ENCODE measurements at regions not wholly inside any gene's neighbourhood (a gene's known extent, or its start where the extent isn't known, plus 50 kb on each side); places are given as distances from the start of the nearest gene placed in this dataset.

DNA sequence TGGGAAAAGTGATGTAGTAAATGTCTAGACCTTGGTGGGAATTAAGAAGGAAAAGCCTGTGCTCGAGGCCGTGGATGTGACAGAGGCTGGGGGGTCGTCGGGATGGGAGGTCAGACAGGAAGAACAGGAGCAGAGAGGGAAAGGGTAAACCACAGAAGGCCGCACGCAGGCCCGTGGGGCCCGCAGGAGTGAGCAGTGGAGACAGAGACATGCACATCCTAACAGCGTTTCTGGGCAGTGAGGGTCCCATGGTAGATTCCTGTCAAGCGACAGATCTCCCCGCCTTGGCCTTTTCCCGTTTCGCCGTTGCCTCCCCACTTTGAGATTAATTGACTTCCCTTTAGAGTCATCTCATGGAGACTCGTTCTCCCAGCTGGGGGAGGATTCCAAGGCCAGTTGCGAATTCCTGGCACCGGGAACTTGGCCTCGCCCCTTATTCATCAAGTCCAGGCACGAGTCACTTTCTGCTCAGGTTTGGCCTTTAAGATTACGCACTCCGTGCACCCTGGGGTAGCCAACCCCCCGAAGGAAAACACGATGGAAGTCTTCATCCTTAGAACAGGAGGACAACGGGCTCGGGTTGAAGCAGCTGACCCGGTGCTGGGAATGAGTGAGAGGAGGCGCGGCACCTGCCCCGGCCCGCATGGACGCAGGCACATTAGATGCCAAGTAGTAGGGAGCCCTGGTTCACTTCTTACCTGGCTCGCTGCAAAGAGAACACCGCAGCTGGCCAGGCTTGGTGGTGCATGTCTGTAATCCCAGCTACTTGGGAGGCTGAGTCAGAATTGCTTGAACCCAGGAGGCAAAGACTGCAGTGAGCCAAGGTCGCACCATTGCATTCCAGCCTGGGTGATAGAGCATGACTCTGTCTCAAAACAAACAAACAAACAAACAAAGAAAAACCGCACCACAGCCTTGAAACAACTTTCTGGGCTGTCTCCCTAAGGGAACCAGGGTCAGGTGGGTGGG lies 315.2 kb upstream of the SHH start:
- DNase-seq (ENCODE audit: low read depth in 2 of 2), result no peak

DNA sequence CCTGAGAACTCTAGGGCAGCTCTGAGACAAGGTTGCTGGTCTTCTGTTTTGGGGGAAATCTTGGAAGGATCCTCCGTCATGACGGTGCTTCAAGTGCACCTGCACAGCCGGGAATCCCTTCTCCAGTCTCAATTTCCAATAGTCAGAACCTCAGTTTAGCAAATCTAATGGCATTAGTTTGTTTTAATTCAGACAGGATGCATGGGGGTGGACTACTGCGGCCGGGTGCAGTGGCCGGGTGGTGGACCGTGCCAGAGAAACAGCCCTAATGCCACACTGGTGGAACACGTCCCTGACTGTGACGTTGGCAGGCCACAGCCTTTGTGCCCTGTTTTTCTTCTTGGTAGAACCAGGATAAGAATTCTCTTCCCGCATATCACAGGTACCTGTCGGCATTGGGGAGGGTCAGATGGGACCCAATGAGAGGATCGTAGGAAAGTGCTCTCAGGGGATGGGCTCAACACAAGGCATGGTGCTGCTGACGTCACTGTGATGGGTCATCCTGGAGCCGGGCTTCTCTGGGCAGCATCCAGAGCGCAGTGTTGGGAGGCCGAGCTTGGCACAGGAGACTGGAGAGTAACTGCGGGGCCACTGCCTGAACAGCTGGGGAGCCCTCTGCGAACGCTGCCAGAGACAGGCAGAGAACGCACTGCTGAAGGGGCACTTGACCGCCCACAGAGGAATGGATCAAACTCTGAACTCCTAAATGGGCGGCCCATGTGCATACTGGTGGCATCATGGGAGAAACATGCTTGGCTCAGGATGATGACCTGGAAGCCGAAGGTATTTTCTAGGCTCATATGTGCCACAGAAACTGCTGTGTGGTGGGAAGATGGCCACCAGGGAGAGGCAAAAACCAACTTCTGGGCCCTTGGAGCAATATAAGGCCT lies 313.8 kb upstream of the SHH start:
- DNase-seq (ENCODE audit: low read depth in 2 of 2), result no peak

DNA sequence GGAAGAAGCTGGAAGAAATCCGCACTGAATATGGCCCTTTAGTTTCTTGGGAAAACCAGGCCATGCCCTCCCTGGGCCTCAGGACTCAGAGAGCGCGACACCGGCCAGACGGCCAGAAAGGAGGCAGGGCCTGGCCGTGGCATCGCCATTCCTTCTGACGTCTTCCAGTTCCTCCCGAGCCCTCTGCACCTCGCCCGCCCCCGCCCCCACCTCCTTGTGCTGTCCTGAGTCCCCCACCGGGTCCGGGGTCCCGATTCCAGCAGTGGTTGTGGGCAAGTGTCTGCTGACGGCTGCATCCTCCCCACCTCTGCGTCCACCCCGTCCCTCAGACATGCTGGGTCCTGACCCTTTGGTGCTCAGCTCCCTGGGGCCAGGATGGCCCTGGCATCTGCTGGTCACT lies 312.1 kb upstream of the SHH start:
- no peak for DNase-seq (ENCODE audit: low read depth in 2 of 2)

DNA sequence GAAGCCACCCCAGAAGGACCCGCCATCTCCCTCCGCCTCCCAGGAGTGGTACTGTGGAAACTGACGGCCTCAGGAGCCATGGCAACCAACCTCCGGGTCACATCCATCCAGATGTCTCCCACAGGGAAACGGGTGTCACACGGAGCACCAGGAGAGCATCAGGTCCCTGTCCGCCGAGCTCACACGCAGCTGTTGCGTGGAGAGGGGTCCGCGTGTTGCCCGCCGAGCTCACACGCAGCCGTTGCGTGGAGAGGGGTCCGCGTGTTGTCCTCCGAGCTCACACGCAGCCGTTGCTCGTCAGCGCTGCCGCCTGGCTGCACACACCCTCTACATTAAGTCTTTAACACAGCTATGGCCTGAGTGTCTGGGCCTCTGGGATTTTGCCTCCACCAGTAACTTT lies 311.1 kb upstream of the SHH start:
- no peak for DNase-seq (ENCODE audit: low read depth in 2 of 2)

DNA sequence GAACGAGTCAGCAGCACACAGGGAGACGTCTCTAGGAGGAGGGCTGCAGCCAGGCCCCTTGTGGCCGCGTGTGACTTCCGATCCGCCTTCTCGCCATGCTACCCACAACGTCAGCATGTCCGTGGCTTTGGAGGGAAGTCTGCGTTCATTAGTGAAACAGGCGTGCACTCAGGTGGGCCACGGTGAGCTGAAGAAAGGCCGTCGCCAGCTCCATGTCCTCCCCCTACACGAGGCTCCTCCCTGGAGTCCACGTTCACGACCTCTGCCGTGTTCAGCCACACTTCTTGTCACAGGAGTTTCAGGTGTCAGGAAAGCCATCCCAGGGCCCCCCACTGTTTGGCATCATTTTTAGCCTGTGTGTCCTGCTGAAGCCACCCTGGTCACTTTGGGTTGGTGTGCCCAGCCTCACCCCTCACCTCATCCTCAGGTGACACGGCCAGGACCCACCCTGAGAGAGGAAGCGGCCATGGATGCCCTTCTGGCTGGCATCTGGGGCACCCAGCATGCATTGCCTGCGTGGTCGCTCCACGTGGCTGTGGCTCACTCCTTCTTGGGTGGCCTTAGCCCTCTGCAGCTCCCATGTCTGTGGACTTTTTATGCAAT lies 310.6 kb upstream of the SHH start:
- no peak for DNase-seq (ENCODE audit: low read depth in 2 of 2)

DNA sequence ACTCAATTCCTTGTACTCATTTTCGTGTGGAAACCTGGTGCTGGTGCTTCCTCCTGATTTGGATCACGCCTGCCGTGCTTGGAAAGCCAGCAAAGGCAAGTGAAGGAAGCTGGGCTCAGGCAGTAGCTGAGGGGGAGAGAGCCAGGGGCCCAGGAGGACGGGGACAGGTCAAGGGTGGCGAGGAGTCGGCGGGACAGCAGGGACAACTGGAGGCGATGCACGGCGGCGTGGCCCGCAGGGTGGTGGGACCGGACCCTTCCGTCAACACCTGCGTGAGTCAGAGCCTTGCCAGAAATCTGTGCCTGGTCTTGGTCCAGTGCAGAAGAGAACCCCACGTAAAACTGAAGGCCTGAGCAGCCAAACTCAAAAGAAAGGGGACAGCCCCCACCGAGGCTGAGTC lies 309.7 kb upstream of the SHH start:
- DNase-seq (ENCODE audit: low read depth in 2 of 2), result no peak

DNA sequence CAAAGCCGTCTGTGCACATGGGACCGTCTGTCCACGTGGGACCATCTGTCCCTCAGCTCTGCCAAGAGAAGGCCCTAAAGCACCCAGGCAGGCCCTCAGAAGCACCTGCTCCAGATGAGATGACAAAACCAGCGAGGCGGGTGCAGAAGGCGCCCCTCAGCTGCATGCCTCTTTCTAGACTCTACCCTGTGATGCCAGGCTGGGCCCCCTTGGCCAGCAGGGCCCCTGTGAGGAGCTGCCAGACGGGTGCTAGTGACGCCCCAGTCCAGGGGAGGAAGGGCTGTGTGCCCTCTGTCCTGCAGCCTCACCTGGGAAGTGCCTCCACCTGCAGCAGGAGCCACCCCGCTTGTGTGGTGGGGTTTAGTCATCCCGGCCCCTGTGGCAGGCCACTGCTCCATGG lies 309.2 kb upstream of the SHH start:
- no peak for DNase-seq (ENCODE audit: low read depth in 2 of 2)

DNA sequence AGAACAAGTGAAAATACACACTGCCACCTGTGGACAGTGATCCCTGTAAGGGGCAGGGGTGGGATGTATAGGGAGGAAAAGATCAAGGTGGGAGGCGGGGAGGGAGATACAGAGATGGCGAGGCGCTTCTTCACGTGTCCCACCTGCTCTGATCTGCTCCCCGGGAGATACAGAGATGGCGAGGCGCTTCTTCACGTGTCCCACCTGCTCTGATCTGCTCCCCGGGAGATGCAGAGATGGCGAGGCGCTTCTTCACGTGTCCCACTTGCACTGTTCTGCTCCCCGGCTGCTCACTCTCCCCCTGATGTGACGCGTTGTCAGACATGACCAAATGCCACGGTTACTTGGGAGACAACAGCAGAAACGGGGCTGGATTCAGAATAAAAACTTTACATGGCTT lies 308.3 kb upstream of the SHH start:
- no peak for DNase-seq (ENCODE audit: low read depth in 2 of 2)

DNA sequence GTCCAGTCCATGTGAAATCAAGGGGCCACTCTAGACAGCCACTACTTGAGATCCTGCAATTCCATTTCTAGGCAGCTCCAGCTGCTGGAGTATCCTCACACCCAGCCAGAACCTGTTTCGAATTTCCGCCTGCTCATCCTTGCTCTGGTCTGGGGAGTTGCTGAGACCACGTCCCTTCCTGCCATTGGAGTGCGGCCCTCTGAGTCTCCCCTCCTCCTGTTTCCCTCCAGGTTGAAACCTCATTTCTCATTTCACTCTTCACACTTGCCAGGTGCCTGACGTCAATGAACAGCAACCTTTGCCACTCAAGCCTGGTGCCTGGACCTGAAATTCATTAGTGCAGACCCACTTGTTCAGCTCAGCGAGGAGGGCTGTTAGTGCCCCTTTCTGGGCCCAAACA lies 307.5 kb upstream of the SHH start:
- DNase-seq (ENCODE audit: low read depth in 2 of 2), result no peak

DNA sequence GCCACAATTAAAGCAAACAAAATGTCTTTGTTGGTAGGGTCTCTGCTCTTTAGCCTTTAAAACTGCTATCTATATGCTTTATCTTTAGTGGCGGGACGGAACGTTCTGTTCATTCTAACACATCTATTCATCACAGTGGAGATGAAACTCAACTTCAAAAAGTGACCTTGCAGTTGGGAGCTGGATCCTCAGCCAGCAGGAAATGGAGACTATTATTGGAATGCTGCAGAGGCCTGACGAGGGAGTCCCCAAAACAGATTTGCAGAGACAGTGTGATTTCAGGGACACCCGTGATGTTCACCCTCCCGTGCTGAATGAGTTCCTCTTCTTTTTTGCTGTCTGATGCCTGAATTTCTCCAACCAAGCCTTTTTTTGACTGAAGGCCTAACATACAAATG lies 306.0 kb upstream of the SHH start:
- no peak for DNase-seq (ENCODE audit: low read depth in 2 of 2)

DNA sequence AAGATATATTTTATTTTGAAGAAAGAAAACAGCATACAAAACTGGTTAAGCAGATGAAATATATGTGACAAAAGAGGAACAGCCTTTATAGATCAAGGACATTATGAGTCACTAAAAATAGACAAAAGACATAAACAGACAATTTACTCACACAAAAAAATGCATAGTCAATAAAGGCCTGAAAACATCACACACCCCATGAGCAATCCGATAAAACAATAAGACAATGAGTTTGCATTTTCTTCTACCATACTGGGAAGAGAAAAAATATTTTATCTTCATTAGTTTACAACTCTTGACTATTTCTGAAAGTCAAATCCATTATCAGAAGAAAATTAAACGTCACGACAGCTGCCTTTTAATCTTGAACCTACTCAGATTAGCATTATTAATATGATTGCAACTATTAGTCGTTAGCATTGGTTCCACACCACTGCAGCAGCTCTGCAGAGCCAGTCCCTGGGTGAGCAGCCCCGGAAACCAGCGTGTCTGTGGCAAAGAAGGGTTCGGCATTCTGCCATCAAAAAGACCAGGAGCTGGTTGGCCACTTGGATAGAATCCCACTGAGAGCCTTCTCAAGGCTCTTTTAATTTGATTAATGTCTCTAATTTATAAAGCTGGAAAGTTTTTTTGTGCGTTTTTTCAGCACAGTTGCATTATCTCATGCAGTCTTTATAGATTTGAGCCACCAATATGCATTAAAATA lies 305.4 kb upstream of the SHH start:
- no peak for DNase-seq (ENCODE audit: low read depth in 2 of 2)

DNA sequence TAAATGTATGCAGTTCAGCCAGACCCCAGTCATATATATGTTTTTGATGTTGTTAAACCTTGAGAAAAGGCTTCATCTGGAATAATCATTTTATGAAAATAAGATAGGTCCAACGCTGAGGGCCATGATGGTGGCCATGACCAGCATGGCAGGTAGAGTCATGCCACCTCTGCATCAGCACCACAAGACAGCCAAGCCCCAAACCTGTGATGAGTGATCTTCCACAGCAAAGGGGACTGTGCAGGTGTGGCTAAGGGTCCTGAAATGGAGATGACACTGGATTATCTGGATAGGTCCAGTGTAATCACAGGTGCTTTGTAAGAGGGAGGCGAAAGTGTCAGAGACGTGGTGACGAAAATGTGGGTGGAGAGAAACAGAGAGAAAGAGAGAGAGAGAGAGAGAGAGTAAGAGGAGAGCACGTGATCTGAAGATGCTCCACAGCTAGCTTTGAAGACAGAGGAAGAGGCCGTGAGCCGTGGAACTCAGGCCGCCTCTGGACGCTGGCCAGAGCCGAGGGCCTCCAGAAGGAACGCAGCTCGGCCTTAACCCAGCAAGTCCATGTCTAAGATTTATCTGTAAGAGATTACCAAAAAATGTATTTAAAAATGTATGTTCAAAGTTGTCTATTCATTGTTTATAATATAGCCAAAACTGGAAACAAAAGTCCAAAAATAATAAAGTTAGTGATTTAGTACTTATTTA lies 304.4 kb upstream of the SHH start:
- DNase-seq (ENCODE audit: low read depth in 2 of 2), result no peak

DNA sequence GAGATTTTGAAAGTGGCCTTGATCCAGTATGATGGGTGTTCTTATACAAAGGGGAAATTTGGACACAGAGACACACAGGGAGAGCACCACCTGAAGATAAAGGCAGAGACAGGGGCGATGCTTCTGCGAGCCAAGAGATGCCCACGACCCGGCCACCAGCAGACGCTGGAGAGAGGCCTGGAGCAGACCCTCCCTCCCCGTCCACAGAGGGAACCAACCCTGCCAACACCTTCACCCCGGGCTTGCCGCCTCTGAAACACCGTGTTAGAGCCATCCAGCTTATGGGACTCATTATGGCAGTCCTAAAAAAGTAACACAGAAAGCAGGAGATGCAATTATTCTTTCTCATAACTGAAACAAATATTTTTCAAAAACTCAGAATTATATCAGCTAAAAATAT lies 303.3 kb upstream of the SHH start:
- DNase-seq (ENCODE audit: low read depth in 2 of 2), result no peak

DNA sequence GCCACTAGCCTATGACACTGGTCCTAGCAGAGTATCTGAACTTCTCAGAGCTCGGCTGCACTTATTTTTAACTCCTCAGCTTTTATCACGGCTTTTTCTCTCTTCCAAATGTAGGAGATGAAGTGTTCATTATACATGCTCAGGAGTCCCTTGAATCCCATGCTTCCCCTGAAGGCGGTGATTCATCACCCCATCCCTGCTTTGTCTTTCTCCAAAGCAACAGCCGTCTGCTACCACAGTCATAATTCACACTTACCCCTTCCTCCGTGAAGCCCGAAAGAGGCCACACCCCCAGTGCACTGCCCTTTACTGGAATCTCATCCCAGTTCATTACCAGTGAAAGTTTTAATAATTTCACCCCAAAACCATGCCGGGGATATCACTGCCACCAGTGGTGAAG lies 301.5 kb upstream of the SHH start:
- no peak for DNase-seq (ENCODE audit: low read depth in 2 of 2)

DNA sequence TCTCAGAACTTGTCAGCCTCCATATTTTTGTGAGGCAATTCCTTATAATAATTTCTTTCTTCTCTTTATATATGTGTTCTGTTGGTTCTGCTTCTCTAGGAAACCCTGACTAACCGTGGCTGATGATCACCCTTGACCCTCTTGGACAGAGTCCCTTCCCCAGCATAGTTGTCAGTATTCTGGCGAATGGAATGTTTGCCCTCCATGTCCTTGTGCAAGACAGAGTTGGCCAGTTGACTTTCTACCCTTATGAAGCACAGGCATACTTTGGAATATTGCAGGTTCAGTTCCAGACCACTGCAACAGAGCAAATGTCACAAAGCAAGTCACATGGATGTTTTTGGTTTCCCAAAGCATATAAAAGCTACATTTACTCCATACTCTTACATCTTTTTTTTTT lies 297.7 kb upstream of the SHH start:
- DNase-seq (ENCODE audit: low read depth in 2 of 2), result no peak

DNA sequence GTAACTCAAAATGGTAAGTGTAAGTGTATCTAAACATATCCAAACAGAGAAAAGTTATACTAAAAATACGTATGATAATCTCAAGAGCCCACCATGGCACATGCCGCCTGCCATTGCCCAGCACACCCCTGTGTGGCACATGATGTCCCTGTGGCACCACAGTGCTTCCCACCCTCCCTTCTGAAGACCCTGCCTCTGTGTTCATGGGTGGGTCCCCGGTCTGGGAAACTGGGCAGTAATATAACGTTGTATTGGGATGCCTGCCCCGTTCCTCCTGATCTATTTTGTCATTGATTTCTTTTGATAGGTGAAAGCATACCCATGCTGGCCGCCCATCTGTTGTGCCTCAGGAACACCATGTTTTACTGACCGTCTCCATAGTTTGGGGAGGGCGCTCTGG lies 296.8 kb upstream of the SHH start:
- no peak for DNase-seq (ENCODE audit: low read depth in 2 of 2)

DNA sequence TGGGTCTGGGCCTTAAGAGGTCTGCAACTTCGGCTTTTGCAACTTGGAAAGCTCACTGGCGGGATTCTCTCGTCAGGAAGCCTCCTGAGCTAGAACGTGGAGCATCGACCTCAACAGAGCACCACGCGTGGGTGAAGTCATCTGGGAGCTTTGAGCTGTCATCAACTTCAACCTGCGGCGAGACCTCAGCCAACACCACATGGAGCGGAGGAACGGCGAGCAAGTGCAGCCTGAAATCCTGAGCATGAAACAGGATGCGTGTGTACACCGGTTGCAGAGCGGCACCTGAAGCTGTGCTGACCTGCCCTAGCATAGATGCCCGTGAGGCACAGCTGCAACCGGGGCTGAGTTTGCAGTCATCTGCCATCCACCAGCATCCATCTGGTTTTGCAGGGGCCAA lies 295.7 kb upstream of the SHH start:
- no peak for DNase-seq (ENCODE audit: low read depth in 2 of 2)

DNA sequence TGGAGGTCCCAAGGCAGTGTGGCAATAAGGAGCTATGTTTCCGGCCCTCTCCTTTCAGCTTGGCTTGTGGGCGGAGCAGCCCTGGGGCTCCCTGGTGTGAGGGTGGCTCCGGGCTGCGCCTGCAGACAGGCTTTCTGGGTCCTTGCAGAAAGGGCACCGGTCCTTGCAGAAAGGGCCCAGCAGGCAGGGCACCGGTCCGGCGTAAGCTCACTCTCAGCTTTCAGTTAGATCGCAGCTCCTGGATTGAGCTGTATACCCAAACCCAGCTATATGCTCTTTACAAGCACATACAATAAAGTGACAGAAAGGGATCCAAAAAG lies 293.8 kb upstream of the SHH start:
- DNase-seq (ENCODE audit: low read depth in 2 of 2), result no peak

DNA sequence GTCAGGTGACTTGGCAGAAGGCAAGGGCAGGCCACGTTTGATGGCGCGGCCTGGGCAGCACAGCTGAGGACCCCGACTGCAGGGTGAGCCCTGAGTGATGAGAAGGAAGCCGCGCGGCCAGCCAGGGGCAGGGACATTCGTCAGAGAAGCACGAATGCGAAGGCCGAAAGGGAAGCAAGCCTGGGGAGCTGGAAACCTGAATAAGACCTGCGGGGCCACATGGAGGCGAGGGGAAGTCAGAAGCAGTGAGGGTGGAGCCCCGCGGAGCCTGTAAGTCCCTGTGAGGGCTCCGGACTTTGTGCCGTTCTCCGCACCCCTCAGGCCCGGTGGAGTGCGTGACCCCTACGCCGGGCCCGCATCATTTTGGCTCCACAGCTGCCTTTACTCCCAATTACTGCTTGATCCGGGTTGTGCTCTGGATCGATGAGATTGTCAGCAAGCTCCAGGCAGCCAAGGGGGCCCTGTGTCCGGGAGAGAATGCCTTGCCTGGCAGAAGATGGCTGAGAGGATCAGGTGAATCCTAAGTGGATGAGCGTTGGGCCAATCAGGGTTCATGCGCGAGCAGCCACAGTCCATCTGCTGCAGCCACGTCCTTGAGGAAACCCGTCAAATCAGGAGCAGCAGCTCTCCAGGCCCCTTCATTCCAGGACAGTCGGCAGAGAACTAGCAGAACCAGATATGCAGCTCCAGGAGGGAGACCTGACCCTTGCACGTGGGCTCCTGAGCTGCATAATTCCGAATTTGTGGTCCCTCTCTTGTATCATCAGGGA lies 293.3 kb upstream of the SHH start:
- DNase-seq (ENCODE audit: low read depth in 2 of 2), result no peak

DNA sequence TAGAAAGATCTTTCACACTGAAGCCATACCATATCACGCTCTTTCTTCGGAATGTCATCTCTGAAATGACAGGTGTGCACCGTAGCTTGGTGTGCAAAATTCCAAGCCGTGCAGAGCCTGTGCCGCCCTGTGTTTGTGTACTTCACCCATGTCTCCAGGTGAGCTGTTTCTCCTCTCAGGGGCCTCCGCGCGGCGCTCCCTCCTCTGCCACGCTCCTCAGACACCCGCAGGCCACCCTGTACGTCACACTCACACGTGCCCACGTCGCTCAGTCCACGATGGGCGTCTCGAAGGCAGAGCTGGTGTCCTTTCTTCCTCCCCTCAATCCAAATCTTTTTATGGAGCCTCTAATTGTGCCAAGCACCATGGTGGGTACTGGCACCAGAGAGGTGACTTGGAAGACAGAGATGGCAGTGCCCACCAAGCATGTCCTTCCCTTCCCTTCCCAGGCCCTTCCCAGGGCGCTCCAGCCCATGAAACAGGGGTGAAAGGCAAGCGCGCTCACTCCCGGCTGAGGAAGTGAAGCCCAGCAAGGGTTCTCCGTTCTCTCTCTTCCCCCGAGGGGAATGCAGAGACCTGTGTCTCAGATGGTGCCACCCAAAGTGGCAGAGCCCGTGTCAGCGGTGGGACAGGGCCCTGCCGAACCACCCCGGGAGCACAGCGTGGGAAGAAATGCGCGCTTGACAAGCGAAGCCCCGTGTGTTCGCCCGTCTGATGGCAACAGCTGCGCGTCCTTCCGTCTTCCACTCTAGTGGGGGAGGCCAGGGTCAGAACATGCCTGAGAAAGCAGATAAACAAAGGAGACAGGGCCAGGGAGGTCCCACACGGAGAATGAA lies 292.5 kb upstream of the SHH start:
- DNase-seq (ENCODE audit: low read depth in 2 of 2), result no peak

Measured in fibroblast of skin of left quadriceps (primary cell).